Esophagus muscularis mucosa (tissue), 4 donors: ENCODE measurements at regions not wholly inside any gene's neighbourhood (a gene's known extent, or its start where the extent isn't known, plus 50 kb on each side); places are given as distances from the start of the nearest gene placed in this dataset.

ENCODE experiments used
- DNase-seq: peaks from one replicate; pipeline ENCODE4 v3.0.0-alpha.2; 2017; ENCODE audit errors: extremely low spot score
- H3K27ac ChIP-seq, 4 donors: fragments of 200-600 bp; sonication (generic); replicated peaks in 1 of 4; 1 replicate in 3 of 4; 2 replicates in 1 of 4; pipeline ENCODE4 v1.5.1; 2016 to 2019; ENCODE audit warnings: mild to moderate bottlenecking in 1 of 4
- H3K27me3 ChIP-seq, 4 donors: fragments of 200-600 bp; sonication (generic); one replicate each; pipeline versions ENCODE4 v1.5.1 to v1.6.0; 2016 to 2019
- H3K36me3 ChIP-seq, 4 donors: fragments of 200-600 bp; sonication (generic); one replicate each; pipeline ENCODE4 v1.5.1; 2016 to 2019
- H3K4me1 ChIP-seq, 4 donors: fragments of 200-600 bp; sonication (generic); one replicate each; pipeline ENCODE4 v1.5.1; 2016 to 2019
- H3K4me3 ChIP-seq, 4 donors: fragments of 200-600 bp; sonication (generic); 1 replicate in 2 of 4; 2 replicates in 2 of 4; pipeline ENCODE4 v1.5.1; 2016 to 2019; ENCODE audit warnings: mild to moderate bottlenecking in 4 of 4, moderate library complexity in 1 of 4
- H3K9me3 ChIP-seq, 4 donors: fragments of 200-600 bp; sonication (generic); 1 replicate in 3 of 4; 2 replicates in 1 of 4; pipeline ENCODE4 v1.5.1; 2016 to 2019
- EP300 ChIP-seq: sonication (generic); formaldehyde crosslinking; IDR thresholded peaks from one replicate; pipeline ENCODE4 v1.6.1; 2017; ENCODE audit warnings: antibody characterized with exemption
- POLR2A ChIP-seq: fragments of 450-650 bp; IDR thresholded peaks from one replicate; pipeline ENCODE4 v1.6.1; 2017; ENCODE audit warnings: antibody characterized with exemption, moderate library complexity, mild to moderate bottlenecking, low read depth
- POLR2AphosphoS5 ChIP-seq, 2 donors: sonication (generic); formaldehyde crosslinking; IDR thresholded peaks; one replicate each; pipeline ENCODE4 v1.6.1; 2017; ENCODE audit warnings: antibody characterized with exemption in 2 of 2
- WGBS: methylation state at CpG from one replicate; pipeline ENCODE4 v1.1.5; 2018; 5-methylcytosine and 5-hydroxymethylcytosine counted together
- intact Hi-C: fragments of 100-400 bp; cut with DNase I; formaldehyde crosslinking; loops from one replicate; pipeline ENCODE4 v1.15.1; 2023
- TF ChIP-seq, protein P1 (sequence below), 3 experiments: fragments of 200-600 bp in 2 of 3; fragments of 450-650 bp in 1 of 3; sonication (generic) in 2 of 3; IDR thresholded peaks; one replicate each; pipeline ENCODE4 v1.5.1; 2017 to 2019; ENCODE audit warnings: antibody characterized with exemption in 3 of 3, mild to moderate bottlenecking in 2 of 3, moderate library complexity in 1 of 3

GRCh38 chr10:30731963-30732362 is 102.4 kb upstream of the LYZL2 start:
- Histone ChIP-seq H3K4me1 (peaks cover 6 to 10% (median 8%) of the 10 kb centered on the region in 4 donors), H3K27me3 (no peaks in the 10 kb centered on the region), H3K4me3 (no peak overlapping the region), H3K36me3 (no peaks in the 10 kb centered on the region), H3K9me3 (no peaks in the 10 kb centered on the region), H3K27ac (no peak overlapping the region)
- DNase-seq, result no peak
- WGBS, result 98% methylated on average over 5 of the region's 5 CpGs
- TF ChIP-seq POLR2AphosphoS5 (IDR thresholded peaks at IDR 0.05), result no peak
- TF ChIP-seq POLR2A, result no peak
- TF ChIP-seq EP300, result no peak
- TF ChIP-seq, protein P1, sequence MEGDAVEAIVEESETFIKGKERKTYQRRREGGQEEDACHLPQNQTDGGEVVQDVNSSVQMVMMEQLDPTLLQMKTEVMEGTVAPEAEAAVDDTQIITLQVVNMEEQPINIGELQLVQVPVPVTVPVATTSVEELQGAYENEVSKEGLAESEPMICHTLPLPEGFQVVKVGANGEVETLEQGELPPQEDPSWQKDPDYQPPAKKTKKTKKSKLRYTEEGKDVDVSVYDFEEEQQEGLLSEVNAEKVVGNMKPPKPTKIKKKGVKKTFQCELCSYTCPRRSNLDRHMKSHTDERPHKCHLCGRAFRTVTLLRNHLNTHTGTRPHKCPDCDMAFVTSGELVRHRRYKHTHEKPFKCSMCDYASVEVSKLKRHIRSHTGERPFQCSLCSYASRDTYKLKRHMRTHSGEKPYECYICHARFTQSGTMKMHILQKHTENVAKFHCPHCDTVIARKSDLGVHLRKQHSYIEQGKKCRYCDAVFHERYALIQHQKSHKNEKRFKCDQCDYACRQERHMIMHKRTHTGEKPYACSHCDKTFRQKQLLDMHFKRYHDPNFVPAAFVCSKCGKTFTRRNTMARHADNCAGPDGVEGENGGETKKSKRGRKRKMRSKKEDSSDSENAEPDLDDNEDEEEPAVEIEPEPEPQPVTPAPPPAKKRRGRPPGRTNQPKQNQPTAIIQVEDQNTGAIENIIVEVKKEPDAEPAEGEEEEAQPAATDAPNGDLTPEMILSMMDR (IDR thresholded peaks at IDR 0.05), result no peak
- intact Hi-C loops, result loop anchor here (10.0 kb wide), 1 partner anchor 763 kb away; no protein-coding TSS in a partner anchor

DNA sequence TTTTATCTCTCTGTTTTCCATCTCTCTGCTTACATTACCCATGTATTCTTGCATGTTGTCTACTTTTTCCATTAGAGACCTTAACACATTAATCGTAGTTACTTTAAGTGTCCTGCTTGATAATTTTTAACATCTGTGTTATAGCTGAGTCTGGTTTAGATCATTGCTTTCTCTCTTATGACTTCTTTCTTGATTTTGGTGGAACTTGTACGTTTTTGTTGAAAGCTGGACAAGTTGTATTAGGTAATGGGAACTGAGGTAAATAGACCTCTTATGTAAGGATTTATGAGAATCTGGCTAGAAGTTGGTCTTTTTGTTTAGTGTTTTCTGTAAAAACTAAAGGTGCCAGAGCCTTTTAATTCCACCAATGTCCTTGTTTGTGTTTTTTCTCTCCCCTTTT is 100.8 kb upstream of the LYZL2 start:
- TF ChIP-seq POLR2A (no peak), EP300 (no peak), POLR2AphosphoS5 (IDR thresholded peaks at IDR 0.05) (no peak)
- TF ChIP-seq, protein P1 (IDR thresholded peaks at IDR 0.05), result no peak
- 69% methylated on average over 2 of the region's 2 CpGs for WGBS
- Histone ChIP-seq H3K36me3 (no peaks in the 10 kb centered on the region), H3K4me3 (no peak overlapping the region), H3K4me1 (peaks cover 0 to 4% (median 0%) of the 10 kb centered on the region in 4 donors), H3K27me3 (no peaks in the 10 kb centered on the region), H3K9me3 (no peaks in the 10 kb centered on the region), H3K27ac (no peak overlapping the region)
- intact Hi-C loops, result loop anchor here (10.0 kb wide), 1 partner anchor 764 kb away; no protein-coding TSS in a partner anchor
- no peak for DNase-seq

GRCh38 chr10:30728766-30729165 is 99.2 kb upstream of the LYZL2 start:
- Histone ChIP-seq H3K36me3 (no peaks in the 10 kb centered on the region), H3K27me3 (no peaks in the 10 kb centered on the region), H3K4me1 (peaks cover 0 to 4% (median 0%) of the 10 kb centered on the region in 4 donors), H3K4me3 (no peak overlapping the region), H3K27ac (no peak overlapping the region), H3K9me3 (no peaks in the 10 kb centered on the region)
- intact Hi-C loops, result loop anchor here (5.0 kb wide), 1 partner anchor 1079 kb away; no protein-coding TSS in a partner anchor
- TF ChIP-seq, protein P1 (IDR thresholded peaks at IDR 0.05), result no peak
- TF ChIP-seq EP300 (no peak), POLR2AphosphoS5 (IDR thresholded peaks at IDR 0.05) (no peak), POLR2A (no peak)
- 94% methylated on average over 4 of the region's 4 CpGs for WGBS
- no peak for DNase-seq

- H3K4me3 ChIP-seq, result no peak overlapping the region
- DNase-seq, result no peak
- intact Hi-C loops, result loop anchor here (5.0 kb wide), 1 partner anchor 1079 kb away; no protein-coding TSS in a partner anchor
- H3K27me3 ChIP-seq, result no peaks in the 10 kb centered on the region
- no peak overlapping the region for H3K27ac ChIP-seq
- WGBS, result 93% methylated on average over 5 of the region's 5 CpGs
- H3K9me3 ChIP-seq, result no peaks in the 10 kb centered on the region
- H3K36me3 ChIP-seq, result no peaks in the 10 kb centered on the region
- TF ChIP-seq, protein P1 (IDR thresholded peaks at IDR 0.05), result no peak
- TF ChIP-seq EP300 (no peak), POLR2A (no peak), POLR2AphosphoS5 (IDR thresholded peaks at IDR 0.05) (no peak)
- peaks cover 0 to 4% (median 0%) of the 10 kb centered on the region in 4 donors for H3K4me1 ChIP-seq
Measured at GRCh38 chr10:30728127-30728526, 98.6 kb upstream of the LYZL2 start.

DNA sequence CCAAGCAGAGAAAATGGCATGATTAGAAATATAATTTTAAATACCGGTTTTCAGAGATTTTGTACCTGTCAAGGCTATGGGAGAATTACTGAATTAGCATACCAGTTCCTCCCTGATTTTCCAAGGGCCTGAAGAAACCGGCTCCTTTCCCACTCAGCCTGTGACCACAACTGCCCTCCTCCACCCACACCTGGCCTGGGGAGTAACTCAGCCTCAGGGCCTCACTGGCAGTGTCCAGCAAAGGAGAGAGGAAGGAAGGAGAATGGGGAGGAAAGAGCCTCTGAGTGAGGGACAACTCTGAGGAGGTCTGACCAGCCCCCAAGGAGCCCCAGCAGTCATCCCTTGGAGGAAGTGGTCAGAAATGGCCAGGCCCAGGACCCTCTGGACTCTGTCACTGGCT is 98.0 kb upstream of the LYZL2 start:
- intact Hi-C loops, result loop anchor here (5.0 kb wide), 1 partner anchor 1080 kb away; no protein-coding TSS in a partner anchor
- H3K4me3 ChIP-seq, result no peak overlapping the region
- no peaks in the 10 kb centered on the region for H3K27me3 ChIP-seq
- no peak overlapping the region for H3K27ac ChIP-seq
- WGBS, result 71% methylated on average over 2 of the region's 2 CpGs
- peaks cover 0 to 4% (median 0%) of the 10 kb centered on the region in 4 donors for H3K4me1 ChIP-seq
- no peaks in the 10 kb centered on the region for H3K9me3 ChIP-seq
- no peak for DNase-seq
- TF ChIP-seq EP300 (no peak), POLR2AphosphoS5 (IDR thresholded peaks at IDR 0.05) (no peak), POLR2A (no peak)
- TF ChIP-seq, protein P1 (IDR thresholded peaks at IDR 0.05), result no peak
- H3K36me3 ChIP-seq, result no peaks in the 10 kb centered on the region
